SK-N-SH treated with all-trans-retinoic acid at 6 μM for 48 hours (cell line): ENCODE measurements at regions not wholly inside any gene's neighbourhood (a gene's known extent, or its start where the extent isn't known, plus 50 kb on each side); places are given as distances from the start of the nearest gene placed in this dataset.

Experiments used
- ATAC-seq: fragments of 200-7000 bp; cut with Tn5 transposase; 3 replicates; pipeline ENCODE4 v1.9.1; 2020; ENCODE audit warnings: mild to moderate bottlenecking, moderate library complexity
- ARNTL ChIP-seq: fragments of 450-650 bp; formaldehyde crosslinking; IDR thresholded peaks from 2 replicates; pipeline ENCODE4 v1.5.0; 2020; ENCODE audit warnings: low read depth, mild to moderate bottlenecking, moderate library complexity, borderline replicate concordance
- BACH2 ChIP-seq: fragments of 250-450 bp; sonication (Bioruptor Pico); IDR thresholded peaks from 2 replicates; pipeline ENCODE4 v1.9.0; 2021; ENCODE audit warnings: mild to moderate bottlenecking, borderline replicate concordance
- CSDC2 ChIP-seq: fragments of 250-450 bp; sonication (Bioruptor Pico); IDR thresholded peaks from 2 replicates; pipeline ENCODE4 v1.5.0; 2020; ENCODE audit warnings: mild to moderate bottlenecking, moderate library complexity
- ESRRG ChIP-seq: fragments of 250-450 bp; sonication (Bioruptor Pico); IDR thresholded peaks from 2 replicates; pipeline ENCODE4 v1.6.1; 2021; ENCODE audit warnings: mild to moderate bottlenecking
- GLIS3 ChIP-seq: fragments of 250-450 bp; sonication (Bioruptor Pico); IDR thresholded peaks from 2 replicates; pipeline ENCODE4 v1.5.0; 2020; ENCODE audit warnings: mild to moderate bottlenecking, moderate library complexity
- ISL1 ChIP-seq: fragments of 250-450 bp; sonication (Bioruptor Pico); IDR thresholded peaks from 2 replicates; pipeline ENCODE4 v2.1.2; 2022; ENCODE audit warnings: mild to moderate bottlenecking, moderate library complexity
- OSR1 ChIP-seq: fragments of 250-450 bp; sonication (Bioruptor Pico); IDR thresholded peaks from 2 replicates; pipeline ENCODE4 v1.8.0; 2022; ENCODE audit warnings: moderate library complexity, mild to moderate bottlenecking, inconsistent platforms
- PPARA ChIP-seq: fragments of 250-450 bp; sonication (Bioruptor Pico); IDR thresholded peaks from 2 replicates; pipeline ENCODE4 v1.5.0; 2020; ENCODE audit warnings: mild to moderate bottlenecking, borderline replicate concordance
- RARB ChIP-seq: fragments of 250-450 bp; sonication (Bioruptor Pico); IDR thresholded peaks from 2 replicates; pipeline ENCODE4 v1.8.0; 2021; ENCODE audit warnings: mild to moderate bottlenecking, moderate library complexity
- SNAI2 ChIP-seq: fragments of 250-450 bp; sonication (Bioruptor Pico); IDR thresholded peaks from 2 replicates; pipeline ENCODE4 v1.5.0; 2020; ENCODE audit warnings: mild to moderate bottlenecking, moderate library complexity
- TCF4 ChIP-seq: fragments of 250-450 bp; sonication (Bioruptor Pico); IDR thresholded peaks from 2 replicates; pipeline ENCODE4 v1.8.0; 2021; ENCODE audit warnings: mild to moderate bottlenecking, moderate library complexity, borderline replicate concordance
- TOX ChIP-seq: fragments of 250-450 bp; sonication (Bioruptor Pico); IDR thresholded peaks from 2 replicates; pipeline ENCODE4 v1.8.0; 2021; ENCODE audit warnings: mild to moderate bottlenecking, moderate library complexity, borderline replicate concordance
- ZC3H10 ChIP-seq: fragments of 250-450 bp; sonication (Bioruptor Pico); IDR thresholded peaks from 2 replicates; pipeline ENCODE4 v1.5.1; 2021; ENCODE audit warnings: mild to moderate bottlenecking, moderate library complexity
- ZFP3 ChIP-seq: fragments of 250-450 bp; sonication (Bioruptor Pico); IDR thresholded peaks from 2 replicates; pipeline ENCODE4 v1.5.0; 2020; ENCODE audit warnings: mild to moderate bottlenecking, moderate library complexity
- ZFP30 ChIP-seq: fragments of 450-650 bp; formaldehyde crosslinking; IDR thresholded peaks from 2 replicates; pipeline ENCODE4 v1.5.0; 2022; ENCODE audit warnings: mild to moderate bottlenecking, moderate library complexity
- ZNF565 ChIP-seq: fragments of 450-650 bp; formaldehyde crosslinking; conservative IDR thresholded peaks from 2 replicates; pipeline ENCODE4 v1.5.0; 2020; ENCODE audit warnings: low read depth, mild to moderate bottlenecking, moderate library complexity
- ZNF70 ChIP-seq: fragments of 450-650 bp; formaldehyde crosslinking; IDR thresholded peaks from 2 replicates; pipeline ENCODE4 v1.5.0; 2020; ENCODE audit warnings: mild to moderate bottlenecking, moderate library complexity
- ZNF8 ChIP-seq: fragments of 450-650 bp; formaldehyde crosslinking; IDR thresholded peaks from 2 replicates; pipeline ENCODE4 v1.5.0; 2020; ENCODE audit warnings: mild to moderate bottlenecking, moderate library complexity
- TF ChIP-seq, protein P1 (sequence below): fragments of 250-450 bp; sonication (Bioruptor Pico); IDR thresholded peaks from 2 replicates; pipeline ENCODE4 v1.5.1; 2021; ENCODE audit warnings: mild to moderate bottlenecking, moderate library complexity
- TF ChIP-seq, protein P2 (sequence below): fragments of 250-450 bp; sonication (Bioruptor Pico); IDR thresholded peaks from 2 replicates; pipeline ENCODE4 v1.5.1; 2020; ENCODE audit warnings: low read depth, mild to moderate bottlenecking, moderate library complexity
- TF ChIP-seq, protein P3 (sequence below): fragments of 250-450 bp; sonication (Bioruptor Pico); IDR thresholded peaks from 2 replicates; pipeline ENCODE4 v1.5.0; 2020; ENCODE audit warnings: mild to moderate bottlenecking, moderate library complexity
- TF ChIP-seq, protein P4 (sequence below): fragments of 250-450 bp; sonication (Bioruptor Pico); IDR thresholded peaks from 2 replicates; pipeline ENCODE4 v1.8.0; 2021; ENCODE audit warnings: low read depth, mild to moderate bottlenecking, moderate library complexity, borderline replicate concordance
- TF ChIP-seq, protein P5 (sequence below): fragments of 250-450 bp; sonication (Bioruptor Pico); IDR thresholded peaks from 2 replicates; pipeline ENCODE4 v1.8.0; 2020; ENCODE audit warnings: mild to moderate bottlenecking, moderate library complexity, borderline replicate concordance

DNA sequence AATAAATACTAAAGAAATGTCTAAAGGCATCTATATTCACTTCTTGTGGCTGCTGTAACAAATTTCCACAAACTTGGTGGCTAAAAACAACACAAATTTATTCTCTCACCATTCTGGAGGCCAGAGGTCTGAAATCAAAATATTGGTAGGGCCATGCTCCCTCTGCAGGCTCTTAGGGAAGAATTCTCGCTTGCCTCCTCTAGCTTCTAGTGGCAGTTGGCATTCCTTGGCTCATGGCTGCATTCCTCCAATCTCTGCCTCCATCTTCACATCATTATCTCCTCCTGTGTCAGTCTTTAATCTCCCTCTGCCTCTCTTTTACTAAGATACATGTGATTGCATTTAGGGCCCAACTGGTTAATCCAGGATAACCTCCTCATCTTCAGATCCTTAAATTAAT, 54.1 kb upstream of the RFXAP start:
- ATAC-seq = no peak
- TF ChIP-seq RARB (CRISPR knock-in tag) (no peak), GLIS3 (CRISPR knock-in tag) (no peak), TCF4 (CRISPR knock-in tag) (no peak), CSDC2 (CRISPR knock-in tag) (no peak), PPARA (CRISPR knock-in tag) (no peak), SNAI2 (CRISPR knock-in tag) (no peak), ZNF565 (no peak), ZNF8 (no peak), ZFP30 (CRISPR knock-in tag) (no peak), BACH2 (CRISPR knock-in tag) (no peak), ZFP3 (CRISPR knock-in tag) (no peak), TOX (CRISPR knock-in tag) (no peak)
- TF ChIP-seq, protein P1, sequence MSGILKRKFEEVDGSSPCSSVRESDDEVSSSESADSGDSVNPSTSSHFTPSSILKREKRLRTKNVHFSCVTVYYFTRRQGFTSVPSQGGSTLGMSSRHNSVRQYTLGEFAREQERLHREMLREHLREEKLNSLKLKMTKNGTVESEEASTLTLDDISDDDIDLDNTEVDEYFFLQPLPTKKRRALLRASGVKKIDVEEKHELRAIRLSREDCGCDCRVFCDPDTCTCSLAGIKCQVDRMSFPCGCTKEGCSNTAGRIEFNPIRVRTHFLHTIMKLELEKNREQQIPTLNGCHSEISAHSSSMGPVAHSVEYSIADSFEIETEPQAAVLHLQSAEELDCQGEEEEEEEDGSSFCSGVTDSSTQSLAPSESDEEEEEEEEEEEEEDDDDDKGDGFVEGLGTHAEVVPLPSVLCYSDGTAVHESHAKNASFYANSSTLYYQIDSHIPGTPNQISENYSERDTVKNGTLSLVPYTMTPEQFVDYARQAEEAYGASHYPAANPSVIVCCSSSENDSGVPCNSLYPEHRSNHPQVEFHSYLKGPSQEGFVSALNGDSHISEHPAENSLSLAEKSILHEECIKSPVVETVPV = no peak
- TF ChIP-seq, protein P2, sequence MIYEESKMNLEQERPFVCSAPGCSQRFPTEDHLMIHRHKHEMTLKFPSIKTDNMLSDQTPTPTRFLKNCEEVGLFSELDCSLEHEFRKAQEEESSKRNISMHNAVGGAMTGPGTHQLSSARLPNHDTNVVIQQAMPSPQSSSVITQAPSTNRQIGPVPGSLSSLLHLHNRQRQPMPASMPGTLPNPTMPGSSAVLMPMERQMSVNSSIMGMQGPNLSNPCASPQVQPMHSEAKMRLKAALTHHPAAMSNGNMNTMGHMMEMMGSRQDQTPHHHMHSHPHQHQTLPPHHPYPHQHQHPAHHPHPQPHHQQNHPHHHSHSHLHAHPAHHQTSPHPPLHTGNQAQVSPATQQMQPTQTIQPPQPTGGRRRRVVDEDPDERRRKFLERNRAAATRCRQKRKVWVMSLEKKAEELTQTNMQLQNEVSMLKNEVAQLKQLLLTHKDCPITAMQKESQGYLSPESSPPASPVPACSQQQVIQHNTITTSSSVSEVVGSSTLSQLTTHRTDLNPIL (CRISPR knock-in tag) = no peak

DNA sequence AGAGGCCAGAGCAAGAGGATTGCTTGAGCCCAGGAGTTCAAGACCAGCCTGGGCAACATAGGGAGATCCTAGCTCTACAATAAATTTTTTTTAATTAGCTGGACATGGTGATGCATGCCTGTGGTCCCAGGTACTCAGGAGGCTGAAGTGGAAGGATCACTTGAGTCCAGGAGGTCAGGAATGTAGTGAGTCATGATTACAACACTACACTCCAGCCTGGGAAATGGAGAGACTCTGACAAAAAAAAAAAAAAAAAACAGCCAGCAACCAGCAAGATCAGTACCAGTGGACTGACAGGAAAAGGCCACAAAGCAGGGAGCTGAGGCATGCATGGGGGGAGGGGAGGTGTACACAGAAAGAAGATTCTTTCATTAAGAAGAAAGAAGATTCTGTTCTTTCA, 52.7 kb upstream of the RFXAP start:
- TF ChIP-seq, protein P2 (CRISPR knock-in tag) = no peak
- no peak for TF ChIP-seq ZNF8
- no peak for TF ChIP-seq OSR1 (CRISPR knock-in tag)
- no peak for TF ChIP-seq TOX (CRISPR knock-in tag)
- TF ChIP-seq, protein P3, sequence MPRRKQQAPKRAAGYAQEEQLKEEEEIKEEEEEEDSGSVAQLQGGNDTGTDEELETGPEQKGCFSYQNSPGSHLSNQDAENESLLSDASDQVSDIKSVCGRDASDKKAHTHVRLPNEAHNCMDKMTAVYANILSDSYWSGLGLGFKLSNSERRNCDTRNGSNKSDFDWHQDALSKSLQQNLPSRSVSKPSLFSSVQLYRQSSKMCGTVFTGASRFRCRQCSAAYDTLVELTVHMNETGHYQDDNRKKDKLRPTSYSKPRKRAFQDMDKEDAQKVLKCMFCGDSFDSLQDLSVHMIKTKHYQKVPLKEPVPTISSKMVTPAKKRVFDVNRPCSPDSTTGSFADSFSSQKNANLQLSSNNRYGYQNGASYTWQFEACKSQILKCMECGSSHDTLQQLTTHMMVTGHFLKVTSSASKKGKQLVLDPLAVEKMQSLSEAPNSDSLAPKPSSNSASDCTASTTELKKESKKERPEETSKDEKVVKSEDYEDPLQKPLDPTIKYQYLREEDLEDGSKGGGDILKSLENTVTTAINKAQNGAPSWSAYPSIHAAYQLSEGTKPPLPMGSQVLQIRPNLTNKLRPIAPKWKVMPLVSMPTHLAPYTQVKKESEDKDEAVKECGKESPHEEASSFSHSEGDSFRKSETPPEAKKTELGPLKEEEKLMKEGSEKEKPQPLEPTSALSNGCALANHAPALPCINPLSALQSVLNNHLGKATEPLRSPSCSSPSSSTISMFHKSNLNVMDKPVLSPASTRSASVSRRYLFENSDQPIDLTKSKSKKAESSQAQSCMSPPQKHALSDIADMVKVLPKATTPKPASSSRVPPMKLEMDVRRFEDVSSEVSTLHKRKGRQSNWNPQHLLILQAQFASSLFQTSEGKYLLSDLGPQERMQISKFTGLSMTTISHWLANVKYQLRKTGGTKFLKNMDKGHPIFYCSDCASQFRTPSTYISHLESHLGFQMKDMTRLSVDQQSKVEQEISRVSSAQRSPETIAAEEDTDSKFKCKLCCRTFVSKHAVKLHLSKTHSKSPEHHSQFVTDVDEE = no peak
- TF ChIP-seq ESRRG (CRISPR knock-in tag) = no peak
- TF ChIP-seq, protein P4, sequence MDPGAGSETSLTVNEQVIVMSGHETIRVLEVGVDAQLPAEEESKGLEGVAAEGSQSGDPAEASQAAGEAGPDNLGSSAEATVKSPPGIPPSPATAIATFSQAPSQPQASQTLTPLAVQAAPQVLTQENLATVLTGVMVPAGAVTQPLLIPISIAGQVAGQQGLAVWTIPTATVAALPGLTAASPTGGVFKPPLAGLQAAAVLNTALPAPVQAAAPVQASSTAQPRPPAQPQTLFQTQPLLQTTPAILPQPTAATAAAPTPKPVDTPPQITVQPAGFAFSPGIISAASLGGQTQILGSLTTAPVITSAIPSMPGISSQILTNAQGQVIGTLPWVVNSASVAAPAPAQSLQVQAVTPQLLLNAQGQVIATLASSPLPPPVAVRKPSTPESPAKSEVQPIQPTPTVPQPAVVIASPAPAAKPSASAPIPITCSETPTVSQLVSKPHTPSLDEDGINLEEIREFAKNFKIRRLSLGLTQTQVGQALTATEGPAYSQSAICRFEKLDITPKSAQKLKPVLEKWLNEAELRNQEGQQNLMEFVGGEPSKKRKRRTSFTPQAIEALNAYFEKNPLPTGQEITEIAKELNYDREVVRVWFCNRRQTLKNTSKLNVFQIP (CRISPR knock-in tag) = no peak
- TF ChIP-seq SNAI2 (CRISPR knock-in tag) = no peak
- no peak for TF ChIP-seq GLIS3 (CRISPR knock-in tag)
- TF ChIP-seq, protein P1 = no peak
- TF ChIP-seq ZC3H10 (CRISPR knock-in tag) = no peak
- TF ChIP-seq ZFP3 (CRISPR knock-in tag) = no peak
- no peak for TF ChIP-seq RARB (CRISPR knock-in tag)
- TF ChIP-seq ISL1 (CRISPR knock-in tag) = no peak
- TF ChIP-seq, protein P5, sequence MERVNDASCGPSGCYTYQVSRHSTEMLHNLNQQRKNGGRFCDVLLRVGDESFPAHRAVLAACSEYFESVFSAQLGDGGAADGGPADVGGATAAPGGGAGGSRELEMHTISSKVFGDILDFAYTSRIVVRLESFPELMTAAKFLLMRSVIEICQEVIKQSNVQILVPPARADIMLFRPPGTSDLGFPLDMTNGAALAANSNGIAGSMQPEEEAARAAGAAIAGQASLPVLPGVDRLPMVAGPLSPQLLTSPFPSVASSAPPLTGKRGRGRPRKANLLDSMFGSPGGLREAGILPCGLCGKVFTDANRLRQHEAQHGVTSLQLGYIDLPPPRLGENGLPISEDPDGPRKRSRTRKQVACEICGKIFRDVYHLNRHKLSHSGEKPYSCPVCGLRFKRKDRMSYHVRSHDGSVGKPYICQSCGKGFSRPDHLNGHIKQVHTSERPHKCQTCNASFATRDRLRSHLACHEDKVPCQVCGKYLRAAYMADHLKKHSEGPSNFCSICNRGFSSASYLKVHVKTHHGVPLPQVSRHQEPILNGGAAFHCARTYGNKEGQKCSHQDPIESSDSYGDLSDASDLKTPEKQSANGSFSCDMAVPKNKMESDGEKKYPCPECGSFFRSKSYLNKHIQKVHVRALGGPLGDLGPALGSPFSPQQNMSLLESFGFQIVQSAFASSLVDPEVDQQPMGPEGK = no peak
- no peak for TF ChIP-seq ZFP30 (CRISPR knock-in tag)
- TF ChIP-seq TCF4 (CRISPR knock-in tag) = no peak
- no peak for TF ChIP-seq ZNF565
- no peak for TF ChIP-seq ZNF70
- TF ChIP-seq ARNTL (CRISPR knock-in tag) = no peak
- TF ChIP-seq, all 23 proteins: peak for 0

More for the DNA sequence above, 52.7 kb upstream of the RFXAP start:
- ATAC-seq = no peak
